Activated T-cell treated with anti-CD3 and anti-CD28 coated beads, Interleukin-2, amount 50 U/mL, for 72 hours (primary cell): ENCODE measurements at regions not wholly inside any gene's neighbourhood (a gene's known extent, or its start where the extent isn't known, plus 50 kb on each side); places are given as distances from the start of the nearest gene placed in this dataset.
"Not testable (repeated sequence)": the region's sequence is repeated elsewhere in the genome, so short reads cannot be mapped to it uniquely, and the experiment has no call there.

Experiments
- ATAC-seq, 2 donors: fragments of 150-1000 bp; cut with Tn5 transposase; replicated peaks in 1 of 2; 2 replicates each; pipeline ENCODE4 v1.10.0; 2021; ENCODE audit warnings: moderate library complexity in 2 of 2, mild to moderate bottlenecking in 1 of 2
- DNase-seq, 2 donors: peaks; one replicate each; pipeline ENCODE4 v3.0.0; 2021 to 2022; ENCODE audit warnings: mixed read lengths in 1 of 2
- H3K27ac Mint-ChIP-seq: one replicate; pipeline ENCODE4 v1.8.0; 2022; ENCODE audit warnings: mild to moderate bottlenecking, moderate library complexity, mixed read lengths
- H3K27me3 Mint-ChIP-seq: one replicate; pipeline ENCODE4 v1.8.0; 2022; ENCODE audit warnings: low read depth, mixed read lengths
- H3K36me3 Mint-ChIP-seq, 2 donors: one replicate each; pipeline ENCODE4 v1.8.0; 2022; ENCODE audit warnings: mixed read lengths in 2 of 2, mild to moderate bottlenecking in 1 of 2; ENCODE audit not compliant: insufficient read depth in 2 of 2
- H3K4me1 Mint-ChIP-seq: one replicate; pipeline ENCODE4 v1.8.0; 2022; ENCODE audit warnings: low read depth, mixed read lengths
- H3K4me3 Mint-ChIP-seq, 2 donors: one replicate each; pipeline ENCODE4 v1.8.0; 2022; ENCODE audit warnings: mild to moderate bottlenecking in 2 of 2, mixed read lengths in 2 of 2, moderate library complexity in 2 of 2
- H3K9me3 Mint-ChIP-seq, 2 donors: one replicate each; pipeline ENCODE4 v1.8.0; 2022; ENCODE audit warnings: mixed read lengths in 2 of 2

- not testable (repeated sequence) for H3K9me3 Mint-ChIP-seq, ATAC-seq, H3K36me3 Mint-ChIP-seq, H3K27me3 Mint-ChIP-seq, H3K4me3 Mint-ChIP-seq, H3K27ac Mint-ChIP-seq, H3K4me1 Mint-ChIP-seq, DNase-seq
These were observed 135.7 kb upstream of the OR13F1 start for GRCh38 chr9:104368318-104368717.

- Mint-ChIP-seq H3K4me1 (no peaks in the 10 kb centered on the region), H3K27ac (no peak overlapping the region), H3K9me3 (peaks cover 0 to 1% of the 10 kb centered on the region in 2 donors), H3K36me3 (no peaks in the 10 kb centered on the region), H3K4me3 (no peak overlapping the region), H3K27me3 (no peaks in the 10 kb centered on the region)
- DNase-seq (no peak), ATAC-seq (no peak)
These were observed 129.4 kb upstream of the OR13F1 start for GRCh38 chr9:104374711-104375110.

- ATAC-seq (no peak), DNase-seq (no peak)
- no peaks in the 10 kb centered on the region for H3K4me1 Mint-ChIP-seq
- peaks cover 6% of the 10 kb centered on the region for H3K27me3 Mint-ChIP-seq
- H3K27ac Mint-ChIP-seq: no peak overlapping the region
- H3K9me3 Mint-ChIP-seq: no peaks in the 10 kb centered on the region
- H3K36me3 Mint-ChIP-seq: no peaks in the 10 kb centered on the region
- H3K4me3 Mint-ChIP-seq: no peak overlapping the region
These were observed 118.0 kb upstream of the OR13F1 start for GRCh38 chr9:104386013-104386412.

- Mint-ChIP-seq H3K27me3 (peaks cover 6% of the 10 kb centered on the region), H3K36me3 (no peaks in the 10 kb centered on the region), H3K9me3 (no peaks in the 10 kb centered on the region), H3K27ac (no peak overlapping the region), H3K4me1 (no peaks in the 10 kb centered on the region), H3K4me3 (no peak overlapping the region)
- no peak for ATAC-seq
- no peak for DNase-seq
These were observed 117.5 kb upstream of the OR13F1 start for GRCh38 chr9:104386425-104387069.

DNA sequence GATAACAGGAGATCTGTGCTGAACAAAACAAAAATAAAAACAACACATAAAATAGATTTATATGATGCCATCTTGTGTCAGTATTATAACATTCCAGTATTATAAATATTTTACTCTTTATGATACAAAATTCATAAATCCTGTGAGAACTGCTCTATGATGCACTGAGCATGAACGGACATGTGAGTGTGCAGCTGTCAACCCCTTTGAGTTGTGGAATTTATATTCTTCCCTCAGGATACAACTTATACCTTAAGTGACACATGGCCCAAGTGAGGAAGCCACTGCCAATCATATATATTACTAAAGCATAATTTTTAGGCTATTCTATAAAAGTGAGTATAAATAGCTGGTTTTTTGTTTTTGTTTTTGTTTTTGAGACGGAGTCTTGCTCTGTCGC lies 116.0 kb upstream of the OR13F1 start:
- no peaks in the 10 kb centered on the region for H3K4me1 Mint-ChIP-seq
- H3K9me3 Mint-ChIP-seq: no peaks in the 10 kb centered on the region
- H3K36me3 Mint-ChIP-seq: no peaks in the 10 kb centered on the region
- no peak for DNase-seq
- no peak for ATAC-seq
- no peak overlapping the region for H3K4me3 Mint-ChIP-seq
- H3K27ac Mint-ChIP-seq: no peak overlapping the region
- peaks cover 6% of the 10 kb centered on the region for H3K27me3 Mint-ChIP-seq

- Mint-ChIP-seq H3K36me3 (no peaks in the 10 kb centered on the region), H3K27ac (no peak overlapping the region), H3K9me3 (no peaks in the 10 kb centered on the region), H3K4me1 (no peaks in the 10 kb centered on the region), H3K4me3 (no peak overlapping the region), H3K27me3 (peaks cover 3% of the 10 kb centered on the region)
- DNase-seq (no peak), ATAC-seq (no peak)
These were observed 114.7 kb upstream of the OR13F1 start for GRCh38 chr9:104389341-104389740.

- not testable (repeated sequence) for H3K27ac Mint-ChIP-seq, ATAC-seq
These were observed 109.2 kb upstream of the OR13F1 start for GRCh38 chr9:104394901-104395300.

GRCh38 chr9:104412238-104412637 lies 91.8 kb upstream of the OR13F1 start:
- H3K27ac Mint-ChIP-seq: no peak overlapping the region
- peaks cover 2 to 3% of the 10 kb centered on the region in 2 donors for H3K9me3 Mint-ChIP-seq
- no peaks in the 10 kb centered on the region for H3K36me3 Mint-ChIP-seq
- ATAC-seq (no peak), DNase-seq (no peak)
- no peaks in the 10 kb centered on the region for H3K4me1 Mint-ChIP-seq
- H3K27me3 Mint-ChIP-seq: no peaks in the 10 kb centered on the region
- H3K4me3 Mint-ChIP-seq: no peak overlapping the region

More at GRCh38 chr9:104394901-104395300, 109.2 kb upstream of the OR13F1 start:
- not testable (repeated sequence) for H3K9me3 Mint-ChIP-seq, DNase-seq, H3K4me1 Mint-ChIP-seq, H3K4me3 Mint-ChIP-seq, H3K36me3 Mint-ChIP-seq, H3K27me3 Mint-ChIP-seq

GRCh38 chr9:104416470-104416869 lies 87.6 kb upstream of the OR13F1 start:
- Mint-ChIP-seq H3K27me3 (no peaks in the 10 kb centered on the region), H3K36me3 (no peaks in the 10 kb centered on the region), H3K9me3 (peaks cover 3 to 8% of the 10 kb centered on the region in 2 donors), H3K4me3 (no peak overlapping the region), H3K27ac (no peak overlapping the region), H3K4me1 (no peaks in the 10 kb centered on the region)
- DNase-seq (no peak), ATAC-seq (no peak)

DNA sequence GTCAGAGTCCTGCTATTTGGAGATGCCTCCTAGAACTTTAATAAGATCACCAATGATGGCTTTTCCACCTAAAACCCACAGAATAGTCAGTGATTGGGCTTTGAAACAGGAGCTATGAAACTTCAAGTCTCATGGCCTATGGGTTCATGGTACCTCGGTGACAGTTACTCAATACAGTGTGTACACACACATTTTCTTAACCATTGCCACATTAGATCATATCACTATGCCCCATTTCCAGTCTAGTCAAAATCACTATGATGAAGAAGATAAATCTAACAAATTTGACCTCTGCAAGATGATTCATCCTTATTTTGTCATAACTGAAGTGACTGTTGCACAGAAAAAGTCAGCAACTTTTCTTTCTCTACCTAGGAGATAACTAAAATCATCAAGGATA lies 86.8 kb upstream of the OR13F1 start:
- Mint-ChIP-seq H3K4me1 (no peaks in the 10 kb centered on the region), H3K36me3 (no peaks in the 10 kb centered on the region), H3K27ac (no peak overlapping the region), H3K9me3 (peaks cover 3 to 8% of the 10 kb centered on the region in 2 donors), H3K27me3 (no peaks in the 10 kb centered on the region), H3K4me3 (no peak overlapping the region)
- DNase-seq (no peak), ATAC-seq (peak in 1 of 2 donors; percentile 62)

GRCh38 chr9:104429031-104429546 lies 75.0 kb upstream of the OR13F1 start:
- peaks cover 0 to 2% of the 10 kb centered on the region in 2 donors for H3K36me3 Mint-ChIP-seq
- ATAC-seq: no peak
- no peak overlapping the region for H3K4me3 Mint-ChIP-seq

GRCh38 chr9:104435059-104435458 lies 69.0 kb upstream of the OR13F1 start:
- peaks cover 2% of the 10 kb centered on the region in 2 donors for H3K36me3 Mint-ChIP-seq
- no peak overlapping the region for H3K27ac Mint-ChIP-seq
- H3K9me3 Mint-ChIP-seq: peaks cover 9% of the 10 kb centered on the region in 2 donors
- ATAC-seq (no peak), DNase-seq (no peak)
- no peaks in the 10 kb centered on the region for H3K4me1 Mint-ChIP-seq
- H3K27me3 Mint-ChIP-seq: no peaks in the 10 kb centered on the region
- no peak overlapping the region for H3K4me3 Mint-ChIP-seq

More at GRCh38 chr9:104429031-104429546, 75.0 kb upstream of the OR13F1 start:
- peaks cover 7 to 8% of the 10 kb centered on the region in 2 donors for H3K9me3 Mint-ChIP-seq
- H3K27me3 Mint-ChIP-seq: no peaks in the 10 kb centered on the region
- no peaks in the 10 kb centered on the region for H3K4me1 Mint-ChIP-seq
- no peak for DNase-seq
- no peak overlapping the region for H3K27ac Mint-ChIP-seq

DNA sequence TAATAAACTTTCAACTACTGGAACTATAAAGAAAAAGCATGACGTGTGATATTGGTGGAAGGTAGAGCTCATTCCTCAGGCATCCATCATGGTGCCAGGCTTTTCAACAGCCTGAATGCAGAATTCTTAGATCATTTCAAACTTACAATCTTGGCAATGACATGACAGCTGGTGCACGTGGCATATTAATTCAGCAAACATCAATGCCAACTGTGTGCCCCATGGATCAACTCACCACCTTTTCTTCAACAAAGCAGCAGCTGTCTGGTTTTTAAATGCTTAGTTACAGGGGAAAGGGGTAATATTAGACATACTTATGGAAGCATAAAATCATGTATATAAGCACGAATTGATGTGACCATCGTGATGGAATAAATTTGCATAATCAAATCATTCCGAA lies 56.0 kb upstream of the OR13F1 start:
- H3K36me3 Mint-ChIP-seq: no peaks in the 10 kb centered on the region
- no peaks in the 10 kb centered on the region for H3K27me3 Mint-ChIP-seq
- no peaks in the 10 kb centered on the region for H3K4me1 Mint-ChIP-seq
- H3K27ac Mint-ChIP-seq: no peak overlapping the region
- H3K9me3 Mint-ChIP-seq: peaks cover 2 to 3% of the 10 kb centered on the region in 2 donors
- ATAC-seq (no peak), DNase-seq (no peak)
- H3K4me3 Mint-ChIP-seq: no peak overlapping the region
